ENCODE measurements at regions not wholly inside any gene's neighbourhood (a gene's known extent, or its start where the extent isn't known, plus 50 kb on each side); places are given as distances from the start of the nearest gene placed in this dataset.

- TF ChIP-seq POLR2A (IDR thresholded peaks at IDR 0.05): no peak
- TF ChIP-seq, protein P1, sequence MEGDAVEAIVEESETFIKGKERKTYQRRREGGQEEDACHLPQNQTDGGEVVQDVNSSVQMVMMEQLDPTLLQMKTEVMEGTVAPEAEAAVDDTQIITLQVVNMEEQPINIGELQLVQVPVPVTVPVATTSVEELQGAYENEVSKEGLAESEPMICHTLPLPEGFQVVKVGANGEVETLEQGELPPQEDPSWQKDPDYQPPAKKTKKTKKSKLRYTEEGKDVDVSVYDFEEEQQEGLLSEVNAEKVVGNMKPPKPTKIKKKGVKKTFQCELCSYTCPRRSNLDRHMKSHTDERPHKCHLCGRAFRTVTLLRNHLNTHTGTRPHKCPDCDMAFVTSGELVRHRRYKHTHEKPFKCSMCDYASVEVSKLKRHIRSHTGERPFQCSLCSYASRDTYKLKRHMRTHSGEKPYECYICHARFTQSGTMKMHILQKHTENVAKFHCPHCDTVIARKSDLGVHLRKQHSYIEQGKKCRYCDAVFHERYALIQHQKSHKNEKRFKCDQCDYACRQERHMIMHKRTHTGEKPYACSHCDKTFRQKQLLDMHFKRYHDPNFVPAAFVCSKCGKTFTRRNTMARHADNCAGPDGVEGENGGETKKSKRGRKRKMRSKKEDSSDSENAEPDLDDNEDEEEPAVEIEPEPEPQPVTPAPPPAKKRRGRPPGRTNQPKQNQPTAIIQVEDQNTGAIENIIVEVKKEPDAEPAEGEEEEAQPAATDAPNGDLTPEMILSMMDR (IDR thresholded peaks at IDR 0.05): no peak
Observed at GRCh38 chr9:13956107-13956506, 357.8 kb downstream of the NFIB start.

All from uterus (tissue), 2 donors.